ENCODE measurements at regions not wholly inside any gene's neighbourhood (a gene's known extent, or its start where the extent isn't known, plus 50 kb on each side); places are given as distances from the start of the nearest gene placed in this dataset.

DNA sequence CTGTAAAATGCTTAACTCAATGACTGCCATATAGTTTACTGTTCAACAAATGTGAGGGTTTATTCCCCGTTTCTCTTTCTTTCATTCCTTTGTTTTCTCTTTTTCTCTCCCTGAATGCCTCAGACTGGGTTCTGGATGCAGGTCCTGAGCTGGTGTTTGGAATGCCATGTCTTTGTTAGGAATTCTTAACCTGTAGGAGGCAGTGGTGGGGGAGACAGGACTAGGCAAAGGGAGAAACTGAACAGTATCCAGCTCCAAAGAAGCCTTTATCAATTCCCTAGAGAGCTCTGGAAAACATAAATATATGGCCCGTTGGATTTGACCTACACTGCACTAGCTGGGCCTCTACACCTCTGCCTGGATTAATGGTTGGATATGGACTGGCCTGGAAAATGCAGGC is 621.2 kb upstream of the SLC35B3 start:
- Histone ChIP-seq H2AFZ (ENCODE audit: low read length) (no peak overlapping the region), H3K4me2 (ENCODE audit: low read depth, low read length) (no peak overlapping the region), H3K27ac (ENCODE audit: extremely low read length, insufficient read depth, low read length) (no peak overlapping the region), H3K36me3 (replicated peaks in 1 of 2; ENCODE audit: control insufficient read depth in 1 of 2, insufficient read depth in 2 of 2, low read length in 2 of 2) (no peaks in the 10 kb centered on the region), H3K9ac (ENCODE audit: insufficient read depth, low read depth, low read length) (no peak overlapping the region), H3K4me1 (ENCODE audit: insufficient read depth, low read length) (no peaks in the 10 kb centered on the region), H3K9me3 (ENCODE audit: low read length) (no peaks in the 10 kb centered on the region), H3K79me2 (ENCODE audit: insufficient read depth, low read length) (no peaks in the 10 kb centered on the region), H3K4me3 (replicated peaks in 1 of 3; ENCODE audit: insufficient read depth in 1 of 3, low read depth in 2 of 3, low read length in 3 of 3) (no peak overlapping the region), H3K27me3 (ENCODE audit: control insufficient read depth in 1 of 2, insufficient read depth in 2 of 2, low read length in 2 of 2) (no peaks in the 10 kb centered on the region), H4K20me1 (ENCODE audit: insufficient read depth, low read length) (no peaks in the 10 kb centered on the region)
- POLR2A ChIA-PET: no interaction called here
- ATAC-seq (no peak), FAIRE-seq (no peak), DNase-seq (ENCODE audit: low spot score) (no peak)
- intact Hi-C loops (cut with micrococcal nuclease; ENCODE audit: unreplicated experiment) (no loop called here), in situ Hi-C loops (cut with HindIII; ENCODE audit: extremely low pct_ligation_motif_present, low pct_unique_long_range_greater_than_20kb) (no loop called here)
- BruUV-seq (replicated peaks): no TSS peak
- no peak for TF ChIP-seq ZNF737 (CRISPR knock-in tag; IDR thresholded peaks at IDR 0.05; ENCODE audit: borderline replicate concordance)
- TF ChIP-seq NFE2L1 (CRISPR knock-in tag; IDR thresholded peaks at IDR 0.05; ENCODE audit: borderline replicate concordance): no peak
- TF ChIP-seq NFATC3 (CRISPR knock-in tag; IDR thresholded peaks at IDR 0.05): no peak
- TF ChIP-seq MAFG (CRISPR knock-in tag; IDR thresholded peaks at IDR 0.05): no peak
- TF ChIP-seq SOX13 (IDR thresholded peaks at IDR 0.05): no peak
- no peak for TF ChIP-seq SOX13 (CRISPR knock-in tag; conservative IDR thresholded peaks at IDR 0.05 in 1 of 2, IDR thresholded peaks at IDR 0.05 in 1 of 2)
- no peak for TF ChIP-seq ZNF230 (CRISPR knock-in tag; IDR thresholded peaks at IDR 0.05)
- no peak for TF ChIP-seq ZSCAN22 (CRISPR knock-in tag; IDR thresholded peaks at IDR 0.05)
- TF ChIP-seq, protein P1, sequence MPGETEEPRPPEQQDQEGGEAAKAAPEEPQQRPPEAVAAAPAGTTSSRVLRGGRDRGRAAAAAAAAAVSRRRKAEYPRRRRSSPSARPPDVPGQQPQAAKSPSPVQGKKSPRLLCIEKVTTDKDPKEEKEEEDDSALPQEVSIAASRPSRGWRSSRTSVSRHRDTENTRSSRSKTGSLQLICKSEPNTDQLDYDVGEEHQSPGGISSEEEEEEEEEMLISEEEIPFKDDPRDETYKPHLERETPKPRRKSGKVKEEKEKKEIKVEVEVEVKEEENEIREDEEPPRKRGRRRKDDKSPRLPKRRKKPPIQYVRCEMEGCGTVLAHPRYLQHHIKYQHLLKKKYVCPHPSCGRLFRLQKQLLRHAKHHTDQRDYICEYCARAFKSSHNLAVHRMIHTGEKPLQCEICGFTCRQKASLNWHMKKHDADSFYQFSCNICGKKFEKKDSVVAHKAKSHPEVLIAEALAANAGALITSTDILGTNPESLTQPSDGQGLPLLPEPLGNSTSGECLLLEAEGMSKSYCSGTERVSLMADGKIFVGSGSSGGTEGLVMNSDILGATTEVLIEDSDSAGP (CRISPR knock-in tag; IDR thresholded peaks at IDR 0.05; ENCODE audit: borderline replicate concordance): no peak
- no peak for TF ChIP-seq IKZF5 (CRISPR knock-in tag; IDR thresholded peaks at IDR 0.05)
- no peak for TF ChIP-seq HNRNPK (IDR thresholded peaks at IDR 0.05; ENCODE audit: low read depth, low read length, poor library complexity, severe bottlenecking)
- TF ChIP-seq ZNF891 (CRISPR knock-in tag; IDR thresholded peaks at IDR 0.05): no peak
- no peak for TF ChIP-seq ELF4 (CRISPR knock-in tag; IDR thresholded peaks at IDR 0.05; ENCODE audit: borderline replicate concordance)
- no peak for TF ChIP-seq ZSCAN21 (CRISPR knock-in tag; IDR thresholded peaks at IDR 0.05; ENCODE audit: borderline replicate concordance)
- CTCF ChIA-PET (ENCODE audit: low intra/inter-chr PET ratio, low total read pairs): no interaction called here
- 0% methylated on average over 1 of the region's 2 CpGs for WGBS (ENCODE audit: low lambda C conversion rate)

Measured in HepG2 (cell line).